Bronchial epithelial cell (primary cell): ENCODE measurements at regions not wholly inside any gene's neighbourhood (a gene's known extent, or its start where the extent isn't known, plus 50 kb on each side); places are given as distances from the start of the nearest gene placed in this dataset.
A peak's percentile ranks its signal among the peaks of the same experiment; 100 is the strongest.

Source experiments
- DNase-seq: peaks from one replicate; pipeline ENCODE4 v3.0.0-alpha.2; 2010; ENCODE audit warnings: low read depth
- FAIRE-seq: peaks from 2 replicates; lab custom pipeline; 2011; peaks lifted over from hg19 to GRCh38; lab: Jason Lieb, UNC
- H3K27me3 ChIP-seq: 2 replicates; pipeline ENCODE4 v1.5.1; 2011; ENCODE audit warnings: low read length; ENCODE audit not compliant: control insufficient read depth, insufficient read depth
- H3K36me3 ChIP-seq: 2 replicates; pipeline ENCODE4 v1.5.1; 2011; ENCODE audit warnings: low read length; ENCODE audit not compliant: control insufficient read depth, insufficient read depth
- H3K4me3 ChIP-seq: 2 replicates; pipeline ENCODE4 v1.5.1; 2011; ENCODE audit warnings: mild to moderate bottlenecking, low read depth, low read length, control low read depth
- CTCF ChIP-seq: IDR thresholded peaks from 2 replicates; pipeline ENCODE4 v1.5.1; 2011; ENCODE audit warnings: mild to moderate bottlenecking, moderate library complexity, low read length, control low read depth, inconsistent platforms; ENCODE audit not compliant: insufficient read depth, severe bottlenecking

GRCh38 chr15:69743091-69743490 is 290.5 kb downstream of the RPLP1 start:
- FAIRE-seq, result no peak

GRCh38 chr15:69744391-69745162 is 292.0 kb downstream of the RPLP1 start:
- no peak for DNase-seq

More at GRCh38 chr15:69743091-69743490, 290.5 kb downstream of the RPLP1 start:
- no peaks in the 10 kb centered on the region for H3K36me3 ChIP-seq
- TF ChIP-seq CTCF, result no peak
- peaks cover 10% of the 10 kb centered on the region for H3K27me3 ChIP-seq
- DNase-seq, result no peak
- H3K4me3 ChIP-seq, result no peak overlapping the region

GRCh38 chr15:69747193-69747592 is 294.6 kb downstream of the RPLP1 start:
- TF ChIP-seq CTCF, result no peak
- FAIRE-seq (no peak), DNase-seq (no peak)
- peaks cover 13% of the 10 kb centered on the region for H3K27me3 ChIP-seq
- no peaks in the 10 kb centered on the region for H3K36me3 ChIP-seq
- H3K4me3 ChIP-seq, result no peak overlapping the region

More at GRCh38 chr15:69744391-69745162, 292.0 kb downstream of the RPLP1 start:
- Histone ChIP-seq H3K4me3 (no peak overlapping the region), H3K36me3 (no peaks in the 10 kb centered on the region), H3K27me3 (peaks cover 11% of the 10 kb centered on the region)
- TF ChIP-seq CTCF, result no peak
- FAIRE-seq, result peak; percentile 70

GRCh38 chr15:69748131-69748530 is 295.5 kb downstream of the RPLP1 start:
- Histone ChIP-seq H3K36me3 (no peaks in the 10 kb centered on the region), H3K4me3 (no peak overlapping the region), H3K27me3 (peaks cover 13% of the 10 kb centered on the region)
- DNase-seq (no peak), FAIRE-seq (no peak)
- no peak for TF ChIP-seq CTCF

GRCh38 chr15:69748576-69749185 is 296.1 kb downstream of the RPLP1 start:
- no peak for TF ChIP-seq CTCF
- Histone ChIP-seq H3K36me3 (no peaks in the 10 kb centered on the region), H3K27me3 (peaks cover 10% of the 10 kb centered on the region), H3K4me3 (no peak overlapping the region)
- FAIRE-seq (no peak), DNase-seq (no peak)

GRCh38 chr15:69749274-69749673 is 296.7 kb downstream of the RPLP1 start:
- peaks cover 10% of the 10 kb centered on the region for H3K27me3 ChIP-seq
- no peaks in the 10 kb centered on the region for H3K36me3 ChIP-seq
- no peak overlapping the region for H3K4me3 ChIP-seq
- FAIRE-seq (no peak), DNase-seq (no peak)
- TF ChIP-seq CTCF, result no peak
